CD8-positive, alpha-beta memory T cell (primary cell): ENCODE measurements at regions not wholly inside any gene's neighbourhood (a gene's known extent, or its start where the extent isn't known, plus 50 kb on each side); places are given as distances from the start of the nearest gene placed in this dataset.

ENCODE experiments used
- CTCF ChIA-PET: fragments of 350-600 bp; sonication (Branson Sonifier 250); formaldehyde crosslinking; loops from one replicate; lab custom pipeline; 2021; ENCODE audit warnings: antibody characterized with exemption; lab: Charles Lee
- POLR2A ChIA-PET: fragments of 350-600 bp; sonication (Branson Sonifier 250); formaldehyde crosslinking; loops from one replicate; lab custom pipeline; 2021; ENCODE audit warnings: antibody characterized with exemption; lab: Charles Lee
- DNase-seq, 5 donors: peaks; one replicate each; pipeline versions ENCODE4 v3.0.0 to v3.0.0-alpha.2; 2020 to 2022; ENCODE audit warnings: mixed read lengths in 1 of 5
- H3K27ac ChIP-seq: one replicate; pipeline ENCODE4 v1.7.0; 2013; ENCODE audit warnings: low read depth, mild to moderate bottlenecking, low read length, moderate library complexity
- H3K27me3 ChIP-seq: 2 replicates; pipeline ENCODE4 v1.7.0; 2013; ENCODE audit warnings: low read length, mild to moderate bottlenecking; ENCODE audit not compliant: insufficient read depth, poor library complexity, severe bottlenecking
- H3K36me3 ChIP-seq: 2 replicates; pipeline ENCODE4 v1.7.0; 2013; ENCODE audit warnings: mild to moderate bottlenecking, low read length, moderate library complexity; ENCODE audit not compliant: insufficient read depth
- H3K4me1 ChIP-seq: 2 replicates; pipeline ENCODE4 v1.7.0; 2013; ENCODE audit warnings: mild to moderate bottlenecking, low read length, moderate library complexity; ENCODE audit not compliant: insufficient read depth
- H3K4me3 ChIP-seq: 2 replicates; pipeline ENCODE4 v1.7.0; 2013; ENCODE audit warnings: mild to moderate bottlenecking, low read length
- H3K9me3 ChIP-seq: 2 replicates; pipeline ENCODE4 v1.7.0; 2013; ENCODE audit warnings: mild to moderate bottlenecking, low read length
- H3K27ac Mint-ChIP-seq, 8 donors: one replicate each; pipeline ENCODE4 v1.8.0; 2020 to 2021; ENCODE audit warnings: mixed read lengths in 8 of 8, mild to moderate bottlenecking in 6 of 8, inconsistent platforms in 3 of 8, moderate library complexity in 3 of 8
- H3K27me3 Mint-ChIP-seq, 2 donors: one replicate each; pipeline ENCODE4 v1.8.0; 2020 to 2021; ENCODE audit warnings: mixed read lengths in 2 of 2, mild to moderate bottlenecking in 1 of 2, moderate library complexity in 1 of 2
- H3K36me3 Mint-ChIP-seq, 3 donors: one replicate each; pipeline ENCODE4 v1.8.0; 2020 to 2021; ENCODE audit warnings: mixed read lengths in 3 of 3, inconsistent platforms in 1 of 3, mild to moderate bottlenecking in 1 of 3
- H3K4me1 Mint-ChIP-seq, 3 donors: one replicate each; pipeline ENCODE4 v1.8.0; 2020 to 2021; ENCODE audit warnings: mixed read lengths in 3 of 3, inconsistent platforms in 1 of 3, mild to moderate bottlenecking in 1 of 3
- H3K4me3 Mint-ChIP-seq, 7 donors: one replicate each; pipeline ENCODE4 v1.8.0; 2020 to 2021; ENCODE audit warnings: mixed read lengths in 7 of 7, mild to moderate bottlenecking in 6 of 7, moderate library complexity in 4 of 7, inconsistent platforms in 2 of 7
- H3K9me3 Mint-ChIP-seq, 5 donors: one replicate each; pipeline ENCODE4 v1.8.0; 2020 to 2022; ENCODE audit warnings: mixed read lengths in 5 of 5, mild to moderate bottlenecking in 3 of 5, moderate library complexity in 2 of 5, inconsistent platforms in 1 of 5

GRCh38 chr3:152618529-152618928, 216.4 kb upstream of the P2RY1 start:
- no peak for DNase-seq
- H3K27ac ChIP-seq, result no peak overlapping the region
- no peak overlapping the region for H3K4me3 ChIP-seq
- Mint-ChIP-seq H3K4me1 (no peaks in the 10 kb centered on the region), H3K27me3 (peaks cover 0 to 17% of the 10 kb centered on the region in 2 donors), H3K4me3 (no peak overlapping the region), H3K9me3 (no peaks in the 10 kb centered on the region), H3K36me3 (no peaks in the 10 kb centered on the region), H3K27ac (no peak overlapping the region)
- no peaks in the 10 kb centered on the region for H3K27me3 ChIP-seq
- H3K4me1 ChIP-seq, result no peaks in the 10 kb centered on the region
- H3K36me3 ChIP-seq, result no peaks in the 10 kb centered on the region
- POLR2A ChIA-PET, result no interaction called here
- no peaks in the 10 kb centered on the region for H3K9me3 ChIP-seq
- CTCF ChIA-PET, result no interaction called here

- no peaks in the 10 kb centered on the region for H3K9me3 Mint-ChIP-seq
- CTCF ChIA-PET, result no interaction called here
Measured at GRCh38 chr3:152619691-152620090, 215.2 kb upstream of the P2RY1 start.

GRCh38 chr3:152620395-152620794, 214.5 kb upstream of the P2RY1 start:
- Histone ChIP-seq H3K4me3 (no peak overlapping the region), H3K4me1 (no peaks in the 10 kb centered on the region), H3K27me3 (no peaks in the 10 kb centered on the region), H3K9me3 (no peaks in the 10 kb centered on the region), H3K27ac (no peak overlapping the region), H3K36me3 (no peaks in the 10 kb centered on the region)
- no peaks in the 10 kb centered on the region for H3K4me1 Mint-ChIP-seq
- CTCF ChIA-PET, result no interaction called here
- no peaks in the 10 kb centered on the region for H3K36me3 Mint-ChIP-seq
- POLR2A ChIA-PET, result no interaction called here
- H3K9me3 Mint-ChIP-seq, result no peaks in the 10 kb centered on the region
- no peak overlapping the region for H3K4me3 Mint-ChIP-seq
- H3K27ac Mint-ChIP-seq, result no peak overlapping the region
- peaks cover 0 to 30% of the 10 kb centered on the region in 2 donors for H3K27me3 Mint-ChIP-seq
- DNase-seq, result no peak

More at GRCh38 chr3:152619691-152620090, 215.2 kb upstream of the P2RY1 start:
- DNase-seq, result no peak
- no peak overlapping the region for H3K27ac Mint-ChIP-seq
- Histone ChIP-seq H3K4me3 (no peak overlapping the region), H3K36me3 (no peaks in the 10 kb centered on the region), H3K27me3 (no peaks in the 10 kb centered on the region), H3K9me3 (no peaks in the 10 kb centered on the region), H3K4me1 (no peaks in the 10 kb centered on the region), H3K27ac (no peak overlapping the region)
- POLR2A ChIA-PET, result no interaction called here
- H3K4me3 Mint-ChIP-seq, result no peak overlapping the region
- H3K27me3 Mint-ChIP-seq, result peaks cover 0 to 26% of the 10 kb centered on the region in 2 donors
- H3K36me3 Mint-ChIP-seq, result no peaks in the 10 kb centered on the region
- H3K4me1 Mint-ChIP-seq, result no peaks in the 10 kb centered on the region

- Histone ChIP-seq H3K27me3 (no peaks in the 10 kb centered on the region), H3K4me1 (no peaks in the 10 kb centered on the region), H3K36me3 (no peaks in the 10 kb centered on the region), H3K27ac (no peak overlapping the region), H3K4me3 (no peak overlapping the region), H3K9me3 (no peaks in the 10 kb centered on the region)
- Mint-ChIP-seq H3K27ac (no peak overlapping the region), H3K4me1 (no peaks in the 10 kb centered on the region), H3K27me3 (peaks cover 0 to 26% of the 10 kb centered on the region in 2 donors), H3K4me3 (no peak overlapping the region), H3K9me3 (no peaks in the 10 kb centered on the region), H3K36me3 (no peaks in the 10 kb centered on the region)
- ChIA-PET POLR2A (no interaction called here), CTCF (no interaction called here)
- DNase-seq, result no peak
Measured at GRCh38 chr3:152621006-152621868, 213.7 kb upstream of the P2RY1 start.

GRCh38 chr3:152621967-152622810, 212.7 kb upstream of the P2RY1 start:
- no peaks in the 10 kb centered on the region for H3K36me3 Mint-ChIP-seq
- H3K4me1 ChIP-seq, result no peaks in the 10 kb centered on the region
- no peaks in the 10 kb centered on the region for H3K9me3 Mint-ChIP-seq
- POLR2A ChIA-PET, result no interaction called here
- no peak overlapping the region for H3K27ac Mint-ChIP-seq
- H3K27ac ChIP-seq, result no peak overlapping the region
- peaks cover 0 to 21% of the 10 kb centered on the region in 2 donors for H3K27me3 Mint-ChIP-seq
- no peak for DNase-seq
- H3K9me3 ChIP-seq, result no peaks in the 10 kb centered on the region
- H3K4me3 ChIP-seq, result no peak overlapping the region
- H3K36me3 ChIP-seq, result no peaks in the 10 kb centered on the region
- no peak overlapping the region for H3K4me3 Mint-ChIP-seq
- CTCF ChIA-PET, result no interaction called here
- no peaks in the 10 kb centered on the region for H3K4me1 Mint-ChIP-seq
- no peaks in the 10 kb centered on the region for H3K27me3 ChIP-seq

GRCh38 chr3:152622811-152623167, 212.1 kb upstream of the P2RY1 start:
- no peak overlapping the region for H3K27ac Mint-ChIP-seq
- Histone ChIP-seq H3K4me1 (no peaks in the 10 kb centered on the region), H3K36me3 (no peaks in the 10 kb centered on the region), H3K9me3 (no peaks in the 10 kb centered on the region), H3K27me3 (no peaks in the 10 kb centered on the region), H3K4me3 (no peak overlapping the region), H3K27ac (no peak overlapping the region)
- no peak for DNase-seq
- no peaks in the 10 kb centered on the region for H3K36me3 Mint-ChIP-seq
- no peak overlapping the region for H3K4me3 Mint-ChIP-seq
- no peaks in the 10 kb centered on the region for H3K4me1 Mint-ChIP-seq
- ChIA-PET CTCF (no interaction called here), POLR2A (no interaction called here)
- H3K27me3 Mint-ChIP-seq, result peaks cover 0 to 21% of the 10 kb centered on the region in 2 donors
- no peaks in the 10 kb centered on the region for H3K9me3 Mint-ChIP-seq

GRCh38 chr3:152623286-152623911, 211.5 kb upstream of the P2RY1 start:
- DNase-seq, result no peak
- Histone ChIP-seq H3K27me3 (no peaks in the 10 kb centered on the region), H3K36me3 (no peaks in the 10 kb centered on the region), H3K27ac (no peak overlapping the region), H3K9me3 (no peaks in the 10 kb centered on the region), H3K4me1 (no peaks in the 10 kb centered on the region), H3K4me3 (no peak overlapping the region)
- H3K27ac Mint-ChIP-seq, result no peak overlapping the region
- H3K9me3 Mint-ChIP-seq, result no peaks in the 10 kb centered on the region
- H3K4me1 Mint-ChIP-seq, result no peaks in the 10 kb centered on the region
- H3K27me3 Mint-ChIP-seq, result peaks cover 0 to 21% of the 10 kb centered on the region in 2 donors
- POLR2A ChIA-PET, result no interaction called here
- H3K4me3 Mint-ChIP-seq, result no peak overlapping the region
- no peaks in the 10 kb centered on the region for H3K36me3 Mint-ChIP-seq
- CTCF ChIA-PET, result no interaction called here

GRCh38 chr3:152626226-152626625, 208.7 kb upstream of the P2RY1 start:
- no peak for DNase-seq
- peaks cover 0 to 5% (median 0%) of the 10 kb centered on the region in 5 donors for H3K9me3 Mint-ChIP-seq
- Histone ChIP-seq H3K36me3 (no peaks in the 10 kb centered on the region), H3K4me1 (no peaks in the 10 kb centered on the region), H3K27ac (no peak overlapping the region), H3K4me3 (no peak overlapping the region), H3K27me3 (no peaks in the 10 kb centered on the region), H3K9me3 (no peaks in the 10 kb centered on the region)
- peaks cover 0 to 22% of the 10 kb centered on the region in 2 donors for H3K27me3 Mint-ChIP-seq
- CTCF ChIA-PET, result no interaction called here
- no peaks in the 10 kb centered on the region for H3K4me1 Mint-ChIP-seq
- no peak overlapping the region for H3K27ac Mint-ChIP-seq
- no peaks in the 10 kb centered on the region for H3K36me3 Mint-ChIP-seq
- H3K4me3 Mint-ChIP-seq, result no peak overlapping the region
- POLR2A ChIA-PET, result no interaction called here
